Activated CD8-positive, alpha-beta memory T cell treated with anti-CD3 and anti-CD28 coated beads, Interleukin-2, amount 10 ng/mL, durations not matched to agents 7 days and 5 days (primary cell): ENCODE measurements at regions not wholly inside any gene's neighbourhood (a gene's known extent, or its start where the extent isn't known, plus 50 kb on each side); places are given as distances from the start of the nearest gene placed in this dataset.

Experiments used
- ATAC-seq: fragments of 150-1000 bp; cut with Tn5 transposase; one replicate; pipeline ENCODE4 v1.10.0; 2021; ENCODE audit warnings: moderate library complexity
- CTCF ChIA-PET: fragments of 350-600 bp; sonication (Branson Sonifier 250); formaldehyde crosslinking; loops from one replicate; lab custom pipeline; 2021; ENCODE audit warnings: antibody characterized with exemption; lab: Charles Lee
- DNase-seq: peaks from one replicate; pipeline ENCODE4 v3.0.0-alpha.2; 2020
- H3K27ac Mint-ChIP-seq: one replicate; pipeline ENCODE4 v1.8.0; 2021; ENCODE audit warnings: mild to moderate bottlenecking, mixed read lengths
- H3K27me3 Mint-ChIP-seq: one replicate; pipeline ENCODE4 v1.8.0; 2021; ENCODE audit warnings: mixed read lengths
- H3K36me3 Mint-ChIP-seq: one replicate; pipeline ENCODE4 v1.8.0; 2021; ENCODE audit warnings: mild to moderate bottlenecking, mixed read lengths
- H3K4me1 Mint-ChIP-seq: one replicate; pipeline ENCODE4 v1.8.0; 2021; ENCODE audit warnings: mixed read lengths
- H3K4me3 Mint-ChIP-seq: one replicate; pipeline ENCODE4 v1.8.0; 2021; ENCODE audit warnings: mild to moderate bottlenecking, moderate library complexity, mixed read lengths
- H3K9me3 Mint-ChIP-seq: one replicate; pipeline ENCODE4 v1.8.0; 2022; ENCODE audit warnings: low read depth, mixed read lengths

DNA sequence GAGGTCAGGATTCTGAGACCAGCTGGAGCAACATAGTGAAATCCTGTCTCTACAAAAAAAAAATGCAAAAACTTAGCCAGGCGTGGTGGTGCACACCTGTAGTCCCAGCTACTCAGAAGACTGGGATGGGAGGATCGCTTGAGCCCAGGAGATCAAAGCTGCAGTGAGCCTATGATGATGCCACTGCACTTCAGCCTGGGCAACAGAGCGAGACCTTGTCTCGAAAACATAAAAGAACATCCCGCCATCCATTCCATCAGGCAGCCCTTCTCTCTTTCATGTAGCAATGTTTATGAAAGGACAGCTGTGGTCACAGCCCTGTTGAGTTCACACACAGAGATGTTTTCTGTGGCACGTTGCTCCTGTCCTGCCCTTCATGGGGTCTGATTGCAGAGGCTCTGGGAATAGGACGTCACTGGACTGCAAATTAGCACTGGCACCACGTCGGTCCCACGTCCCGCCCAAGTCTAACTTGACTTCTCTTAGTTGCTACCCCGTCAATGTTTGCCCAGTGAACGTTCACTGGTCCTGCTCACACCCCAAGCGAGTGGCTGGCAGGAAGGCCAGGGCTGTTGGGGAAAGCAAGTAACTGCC lies 64.5 kb upstream of the MYL10 start:
- DNase-seq: no peak
- ATAC-seq: no peak
- H3K4me1 Mint-ChIP-seq: peaks cover 4% of the 10 kb centered on the region
- H3K27me3 Mint-ChIP-seq: no peaks in the 10 kb centered on the region
- H3K36me3 Mint-ChIP-seq: no peaks in the 10 kb centered on the region
- CTCF ChIA-PET: interaction anchor here (1.4 kb wide), 1 partner anchor 11 kb away, joined by 3 read pairs; no protein-coding TSS in a partner anchor
- H3K4me3 Mint-ChIP-seq: no peak overlapping the region
- H3K9me3 Mint-ChIP-seq: no peaks in the 10 kb centered on the region
- H3K27ac Mint-ChIP-seq: no peak overlapping the region

DNA sequence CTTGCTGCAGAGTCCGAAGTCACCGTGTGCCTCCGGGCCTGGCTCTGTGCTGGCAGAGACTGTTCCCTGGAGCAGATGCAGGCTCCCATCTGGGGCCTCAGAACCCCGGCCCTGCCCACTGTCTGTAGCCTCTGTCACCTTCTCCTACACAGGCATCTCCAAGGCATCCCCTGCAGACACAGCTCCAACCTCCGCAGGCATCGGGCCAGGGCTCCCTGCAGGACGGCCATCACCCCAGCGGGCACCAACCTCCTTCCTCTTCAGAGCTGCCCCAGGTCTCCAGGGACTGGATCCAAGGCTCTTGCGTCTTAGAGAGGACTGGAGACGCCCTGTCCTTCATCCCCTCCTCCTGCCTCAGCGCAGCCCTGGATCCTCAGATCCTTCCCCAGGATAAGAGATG lies 69.9 kb upstream of the MYL10 start:
- no peak overlapping the region for H3K4me3 Mint-ChIP-seq
- H3K36me3 Mint-ChIP-seq: no peaks in the 10 kb centered on the region
- H3K9me3 Mint-ChIP-seq: no peaks in the 10 kb centered on the region
- H3K27ac Mint-ChIP-seq: no peak overlapping the region
- DNase-seq: no peak
- CTCF ChIA-PET: interaction anchor here (1.5 kb wide), 1 partner anchor 10 kb away, joined by 5 read pairs; no protein-coding TSS in a partner anchor
- no peak for ATAC-seq
- H3K4me1 Mint-ChIP-seq: no peaks in the 10 kb centered on the region
- no peaks in the 10 kb centered on the region for H3K27me3 Mint-ChIP-seq

DNA sequence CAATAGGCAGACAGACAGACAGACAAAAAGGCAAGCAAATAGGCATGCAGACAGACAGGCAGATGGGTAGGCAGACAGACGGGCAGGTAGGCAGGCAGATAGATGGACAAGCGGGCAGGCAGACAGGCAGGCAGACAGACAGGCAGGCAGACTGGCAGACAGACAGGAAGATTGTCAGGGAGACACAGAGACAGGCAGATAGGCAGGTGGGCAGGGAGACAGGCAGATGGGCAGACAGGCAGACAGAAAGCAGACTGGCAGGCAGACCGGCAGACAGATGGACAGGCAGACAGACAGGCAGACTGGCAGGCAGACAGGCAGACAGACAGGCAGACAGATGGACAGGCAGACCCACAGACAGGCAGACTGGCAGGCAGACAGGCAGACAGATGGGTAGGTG lies 70.3 kb upstream of the MYL10 start:
- CTCF ChIA-PET: interaction anchor here (1.5 kb wide), 1 partner anchor 11 kb away, joined by 5 read pairs; no protein-coding TSS in a partner anchor
- DNase-seq: no peak

DNA sequence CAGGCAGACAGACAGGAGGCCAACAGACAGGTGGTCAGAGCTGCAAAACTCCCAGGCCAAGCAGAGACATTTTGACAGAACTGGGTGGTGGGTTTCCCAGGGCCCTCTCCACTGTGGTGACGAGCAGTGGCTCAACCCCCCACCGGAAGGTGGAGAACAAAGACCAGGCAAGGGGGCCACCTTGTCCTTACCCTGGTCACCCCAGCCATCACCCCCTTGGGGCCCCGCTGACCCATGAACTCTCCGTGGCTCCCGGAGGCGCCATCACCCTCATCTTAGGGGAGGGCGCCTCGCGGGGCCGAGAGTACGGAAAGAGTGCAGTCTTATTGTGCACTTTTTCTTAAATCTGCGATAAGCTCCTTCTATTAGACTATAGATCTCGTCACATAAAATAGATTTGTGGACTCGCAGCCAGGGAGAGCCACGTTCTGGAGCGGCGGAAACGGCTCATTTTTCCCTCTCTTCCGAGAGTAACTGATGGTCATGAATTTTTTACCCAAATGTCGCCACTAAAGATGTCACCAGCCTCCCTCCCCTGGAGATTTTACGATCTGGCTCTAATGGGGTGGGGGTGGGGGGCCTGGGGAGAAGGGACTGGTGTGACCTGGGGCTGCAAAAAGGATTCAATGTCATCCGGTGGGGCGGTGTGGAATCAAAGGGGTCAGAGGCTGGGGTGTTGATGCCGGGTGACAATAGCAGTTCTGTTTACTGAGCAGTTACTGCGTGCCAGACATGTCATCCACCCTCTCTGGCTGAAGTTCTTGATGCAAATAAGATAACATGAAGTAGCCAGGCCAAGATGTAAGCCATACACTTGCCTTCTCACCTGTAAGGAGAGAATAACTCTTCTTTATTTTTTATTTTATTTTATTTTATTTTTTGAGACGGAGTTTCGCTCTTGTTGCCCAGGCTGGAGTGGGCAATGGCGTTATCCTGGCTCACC lies 71.1 kb upstream of the MYL10 start:
- Mint-ChIP-seq H3K27ac (no peak overlapping the region), H3K27me3 (no peaks in the 10 kb centered on the region), H3K4me1 (no peaks in the 10 kb centered on the region), H3K4me3 (no peak overlapping the region), H3K36me3 (no peaks in the 10 kb centered on the region), H3K9me3 (no peaks in the 10 kb centered on the region)
- DNase-seq (no peak), ATAC-seq (no peak)
- CTCF ChIA-PET: no interaction called here

More for the DNA sequence above, 70.3 kb upstream of the MYL10 start:
- H3K27me3 Mint-ChIP-seq: no peaks in the 10 kb centered on the region
- no peaks in the 10 kb centered on the region for H3K9me3 Mint-ChIP-seq
- no peak overlapping the region for H3K4me3 Mint-ChIP-seq
- no peak overlapping the region for H3K27ac Mint-ChIP-seq
- H3K36me3 Mint-ChIP-seq: no peaks in the 10 kb centered on the region
- no peaks in the 10 kb centered on the region for H3K4me1 Mint-ChIP-seq
- ATAC-seq: no peak

DNA sequence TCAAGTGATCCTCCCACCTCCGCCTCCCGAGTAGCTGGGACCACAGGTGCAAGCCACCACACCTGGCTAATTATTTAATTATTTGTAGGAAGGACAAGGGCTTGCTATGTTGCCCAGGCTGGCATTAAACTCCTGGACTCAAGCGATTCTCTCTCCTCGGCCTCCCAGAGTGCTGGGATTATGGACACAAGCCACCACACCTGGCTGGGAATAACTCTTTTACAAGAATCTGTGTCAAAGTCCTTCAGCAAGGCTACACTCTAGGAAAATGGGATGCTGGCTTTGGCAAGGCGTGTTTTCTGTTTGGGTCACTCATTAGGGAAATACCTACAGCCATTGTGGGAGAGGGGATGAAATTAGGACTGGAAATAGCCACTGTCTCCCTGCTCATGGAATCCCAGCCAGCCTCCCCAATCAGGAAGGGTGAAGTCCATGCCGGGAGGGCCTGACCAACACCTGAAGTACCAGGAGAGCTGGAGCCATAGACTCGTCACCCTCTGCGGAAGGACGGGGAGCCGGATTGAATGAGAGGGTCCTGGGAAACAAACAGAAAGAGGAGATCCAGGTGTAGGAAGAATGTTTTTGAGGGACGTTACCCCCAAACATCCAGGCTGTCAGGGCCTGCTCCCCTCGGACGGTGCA lies 72.2 kb upstream of the MYL10 start:
- CTCF ChIA-PET: no interaction called here
- Mint-ChIP-seq H3K27ac (no peak overlapping the region), H3K27me3 (no peaks in the 10 kb centered on the region), H3K9me3 (no peaks in the 10 kb centered on the region), H3K4me1 (no peaks in the 10 kb centered on the region), H3K4me3 (no peak overlapping the region), H3K36me3 (no peaks in the 10 kb centered on the region)
- ATAC-seq (no peak), DNase-seq (no peak)

DNA sequence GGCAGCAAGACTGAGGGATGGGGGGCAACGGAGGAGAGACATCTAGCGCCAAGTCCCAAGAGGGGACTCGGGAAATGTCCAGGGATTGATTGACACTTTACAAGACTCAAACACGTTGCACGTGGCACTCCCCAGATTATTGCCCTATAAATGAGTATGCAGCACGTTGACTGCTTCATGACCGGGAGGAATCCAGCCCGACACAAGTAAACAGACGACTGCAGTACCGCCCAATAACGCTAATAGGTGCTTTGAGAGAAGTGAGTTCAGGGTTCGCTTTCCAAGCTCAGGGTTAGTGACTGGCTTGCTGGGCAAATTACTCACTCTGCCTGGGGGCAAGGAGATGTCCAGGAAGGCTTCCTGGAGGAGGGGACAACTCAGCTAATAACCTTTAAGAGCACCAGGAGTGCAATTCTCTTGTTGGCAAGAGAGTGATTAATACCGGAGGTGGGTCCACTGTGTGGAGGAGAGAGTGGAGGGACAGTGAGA lies 73.3 kb upstream of the MYL10 start:
- ATAC-seq: no peak
- H3K27ac Mint-ChIP-seq: no peak overlapping the region
- CTCF ChIA-PET: no interaction called here
- H3K4me1 Mint-ChIP-seq: no peaks in the 10 kb centered on the region
- no peaks in the 10 kb centered on the region for H3K27me3 Mint-ChIP-seq
- no peaks in the 10 kb centered on the region for H3K36me3 Mint-ChIP-seq
- no peak overlapping the region for H3K4me3 Mint-ChIP-seq
- no peaks in the 10 kb centered on the region for H3K9me3 Mint-ChIP-seq
- no peak for DNase-seq

DNA sequence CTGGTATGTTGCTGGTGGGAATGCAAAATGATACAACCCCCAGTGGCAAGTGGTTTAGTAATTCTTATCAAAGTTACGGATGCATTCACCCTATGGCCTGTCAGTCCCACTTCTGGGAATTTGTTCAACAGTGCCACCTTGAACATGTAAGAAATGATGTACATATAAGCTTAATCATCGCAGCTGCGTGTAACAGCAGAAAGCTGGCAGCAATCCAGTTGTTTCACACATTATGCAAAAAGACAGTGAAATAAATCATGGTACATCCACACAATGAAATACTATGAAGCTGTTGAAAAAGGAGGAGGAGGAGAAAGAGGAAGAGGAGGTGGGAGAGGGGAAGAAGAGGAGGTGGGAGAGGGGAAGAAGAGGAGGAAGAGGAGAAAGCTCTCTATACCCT lies 76.2 kb upstream of the MYL10 start:
- H3K27me3 Mint-ChIP-seq: no peaks in the 10 kb centered on the region
- no peak overlapping the region for H3K27ac Mint-ChIP-seq
- ATAC-seq (no peak), DNase-seq (no peak)
- CTCF ChIA-PET: no interaction called here
- no peaks in the 10 kb centered on the region for H3K36me3 Mint-ChIP-seq
- H3K9me3 Mint-ChIP-seq: no peaks in the 10 kb centered on the region
- H3K4me3 Mint-ChIP-seq: no peak overlapping the region
- no peaks in the 10 kb centered on the region for H3K4me1 Mint-ChIP-seq

DNA sequence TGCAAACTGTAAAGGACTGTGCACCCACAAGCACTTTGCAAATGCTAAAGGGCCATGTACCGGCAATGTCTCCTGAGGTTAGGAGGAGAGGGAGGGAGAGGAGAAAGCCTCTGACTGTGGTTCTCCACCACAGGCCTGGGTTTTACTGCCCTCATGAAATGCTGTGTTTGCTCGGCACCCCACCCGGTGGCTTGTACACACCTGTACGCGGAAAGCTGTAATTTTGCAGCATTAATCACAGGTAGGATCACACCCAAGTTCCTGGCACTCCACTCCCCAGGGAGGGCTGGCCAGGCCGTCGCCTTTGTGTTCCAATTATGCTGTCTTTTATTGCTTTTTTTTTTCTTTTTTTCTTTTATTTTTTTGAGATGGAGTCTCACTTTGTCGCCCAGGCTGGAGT lies 78.5 kb upstream of the MYL10 start:
- H3K36me3 Mint-ChIP-seq: no peaks in the 10 kb centered on the region
- H3K4me1 Mint-ChIP-seq: no peaks in the 10 kb centered on the region
- H3K4me3 Mint-ChIP-seq: no peak overlapping the region
- no peaks in the 10 kb centered on the region for H3K27me3 Mint-ChIP-seq
- H3K27ac Mint-ChIP-seq: no peak overlapping the region
- no peaks in the 10 kb centered on the region for H3K9me3 Mint-ChIP-seq
- no peak for ATAC-seq
- CTCF ChIA-PET: no interaction called here
- no peak for DNase-seq

DNA sequence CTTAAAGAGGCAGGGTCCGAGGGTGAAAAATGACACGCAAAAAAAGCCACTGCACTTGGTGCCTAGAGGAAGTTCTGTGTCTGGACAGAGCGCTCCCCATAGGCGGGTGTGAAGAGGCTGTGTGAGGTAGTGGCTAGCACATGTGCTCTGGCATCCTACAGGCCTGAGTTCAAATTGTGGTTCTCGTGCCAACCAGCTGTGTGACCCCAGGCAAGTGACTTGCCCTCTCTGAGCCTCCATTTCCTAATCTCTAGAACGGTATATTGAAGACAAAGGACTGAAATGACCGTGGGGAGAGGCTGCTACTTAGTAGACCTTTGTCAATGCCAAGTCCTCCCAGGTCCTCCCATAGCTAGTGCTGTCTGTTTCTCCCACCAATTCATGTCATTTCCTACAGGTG lies 79.1 kb upstream of the MYL10 start:
- no peaks in the 10 kb centered on the region for H3K27me3 Mint-ChIP-seq
- no peaks in the 10 kb centered on the region for H3K9me3 Mint-ChIP-seq
- H3K36me3 Mint-ChIP-seq: no peaks in the 10 kb centered on the region
- H3K4me3 Mint-ChIP-seq: no peak overlapping the region
- no peak for DNase-seq
- no peak for ATAC-seq
- H3K4me1 Mint-ChIP-seq: no peaks in the 10 kb centered on the region
- no peak overlapping the region for H3K27ac Mint-ChIP-seq
- CTCF ChIA-PET: no interaction called here

DNA sequence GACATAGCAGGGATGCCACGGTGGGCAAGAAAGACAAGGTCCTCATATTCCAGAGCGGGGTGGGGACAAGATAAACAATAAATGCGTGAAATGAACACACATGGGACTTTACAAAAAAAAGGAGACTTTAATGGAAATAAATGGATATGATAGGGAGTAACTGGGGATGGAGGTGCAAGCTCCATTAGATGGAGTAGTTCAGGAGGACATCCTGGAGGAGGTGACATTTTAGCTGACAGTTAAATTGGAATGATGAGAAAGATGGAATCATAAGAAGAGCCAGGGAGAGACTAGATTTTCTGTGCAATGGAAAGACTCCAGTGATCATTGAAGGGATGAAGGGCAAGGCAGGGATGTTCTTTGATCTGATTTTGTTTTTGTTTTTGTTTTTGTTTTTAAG lies 83.6 kb upstream of the MYL10 start:
- Mint-ChIP-seq H3K27me3 (no peaks in the 10 kb centered on the region), H3K27ac (no peak overlapping the region), H3K4me1 (no peaks in the 10 kb centered on the region), H3K36me3 (no peaks in the 10 kb centered on the region), H3K4me3 (no peak overlapping the region), H3K9me3 (no peaks in the 10 kb centered on the region)
- DNase-seq (no peak), ATAC-seq (no peak)
- CTCF ChIA-PET: interaction anchor here (1.4 kb wide), 1 partner anchor 24 kb away, joined by 4 read pairs; no protein-coding TSS in a partner anchor

DNA sequence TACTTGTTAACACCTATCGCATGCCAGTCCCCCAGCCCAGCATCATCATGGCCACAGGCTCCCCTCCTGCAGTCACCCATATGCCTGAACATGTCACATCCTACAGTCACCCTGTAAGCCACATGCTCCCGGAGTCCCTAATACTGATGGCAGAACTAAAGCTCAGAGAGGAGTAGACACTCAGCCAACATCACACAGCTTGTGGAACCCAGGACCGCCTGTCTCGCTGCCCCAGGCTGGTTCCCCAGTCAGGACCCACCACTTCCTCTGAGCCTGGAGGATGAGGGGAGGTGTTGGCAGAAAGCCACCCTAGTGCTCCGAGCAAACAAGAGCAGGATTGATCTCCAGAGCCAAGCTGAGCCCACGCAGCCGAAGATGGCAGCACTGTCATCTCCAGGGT lies 85.0 kb upstream of the MYL10 start:
- H3K36me3 Mint-ChIP-seq: no peaks in the 10 kb centered on the region
- ATAC-seq (no peak), DNase-seq (no peak)
- no peaks in the 10 kb centered on the region for H3K4me1 Mint-ChIP-seq
- H3K27me3 Mint-ChIP-seq: no peaks in the 10 kb centered on the region
- CTCF ChIA-PET: interaction anchor here (1.4 kb wide), 1 partner anchor 25 kb away, joined by 4 read pairs; no protein-coding TSS in a partner anchor
- no peak overlapping the region for H3K27ac Mint-ChIP-seq
- no peaks in the 10 kb centered on the region for H3K9me3 Mint-ChIP-seq
- H3K4me3 Mint-ChIP-seq: no peak overlapping the region

DNA sequence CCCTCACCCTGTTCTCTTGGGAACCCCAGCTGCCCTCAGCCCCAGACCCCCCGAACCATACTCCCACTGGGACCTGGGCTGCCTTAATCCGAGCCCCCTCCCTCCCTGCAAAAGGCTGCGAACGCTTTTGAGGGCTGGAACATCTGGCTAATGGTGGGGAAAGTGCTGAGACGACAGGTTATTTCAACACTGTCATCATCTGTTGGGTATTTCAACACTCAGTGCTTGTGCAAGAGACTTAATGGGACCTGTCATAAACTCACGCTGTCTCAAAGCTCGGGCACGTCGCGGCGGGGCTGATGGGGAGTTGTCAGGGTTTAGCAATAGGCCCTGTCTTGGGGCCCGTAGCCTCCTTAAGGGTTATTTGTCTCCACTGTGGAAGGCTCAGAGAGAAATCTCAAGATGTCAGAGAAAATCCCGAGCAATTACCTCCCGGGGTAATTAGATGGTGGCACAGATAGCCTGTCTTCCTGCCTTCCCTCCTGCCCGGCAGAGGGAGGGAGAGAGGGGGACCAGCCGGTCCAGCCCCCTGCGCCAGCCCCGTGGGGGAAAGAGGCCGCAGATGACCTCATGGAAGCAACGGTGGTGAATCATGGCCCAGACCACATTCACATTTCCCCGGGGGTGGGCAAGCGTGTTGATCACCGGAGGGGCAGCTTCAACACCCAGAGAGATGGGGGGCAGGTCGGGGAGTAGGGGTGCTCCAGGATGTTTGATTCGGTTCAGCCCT lies 88.7 kb upstream of the MYL10 start:
- H3K27me3 Mint-ChIP-seq: no peaks in the 10 kb centered on the region
- peaks cover 2% of the 10 kb centered on the region for H3K4me1 Mint-ChIP-seq
- H3K9me3 Mint-ChIP-seq: no peaks in the 10 kb centered on the region
- H3K36me3 Mint-ChIP-seq: no peaks in the 10 kb centered on the region
- CTCF ChIA-PET: interaction anchor here (0.7 kb wide), 1 partner anchor 152 kb away, joined by 3 read pairs; no protein-coding TSS in a partner anchor
- ATAC-seq (no peak), DNase-seq (no peak)
- no peak overlapping the region for H3K4me3 Mint-ChIP-seq
- H3K27ac Mint-ChIP-seq: no peak overlapping the region
